C4-2B (cell line): ENCODE measurements at regions not wholly inside any gene's neighbourhood (a gene's known extent, or its start where the extent isn't known, plus 50 kb on each side); places are given as distances from the start of the nearest gene placed in this dataset.

ENCODE experiments used
- CTCF ChIP-seq: fragments of 450-650 bp; conservative IDR thresholded peaks from 2 replicates; pipeline ENCODE4 v1.5.1; 2017; ENCODE audit warnings: mild to moderate bottlenecking
- ZFX ChIP-seq: fragments of 450-650 bp; IDR thresholded peaks from 2 replicates; pipeline ENCODE4 v1.6.1; 2017

GRCh38 chr2:7242189-7242867 lies 325.1 kb downstream of the RNF144A start:
- TF ChIP-seq CTCF: no peak
- no peak for TF ChIP-seq ZFX
